ENCODE measurements at regions not wholly inside any gene's neighbourhood (a gene's known extent, or its start where the extent isn't known, plus 50 kb on each side); places are given as distances from the start of the nearest gene placed in this dataset.

- no peaks in the 10 kb centered on the region for H3K4me1 ChIP-seq (ENCODE audit: insufficient read depth, low read length)
- H3K27ac ChIP-seq (ENCODE audit: low read depth, low read length), result no peak overlapping the region
- no peak overlapping the region for H3K4me3 ChIP-seq (ENCODE audit: insufficient read depth, low read depth, low read length)
- H3K9ac ChIP-seq (ENCODE audit: low read length), result no peak overlapping the region
- H3K4me1 Mint-ChIP-seq (ENCODE audit: low read depth, unreplicated experiment), result peaks cover 3% of the 10 kb centered on the region
- no peak overlapping the region for H2AFZ ChIP-seq (ENCODE audit: low read depth, low read length)
- H4K20me1 ChIP-seq (ENCODE audit: insufficient read depth, low read length), result no peaks in the 10 kb centered on the region
- H3K27ac Mint-ChIP-seq (ENCODE audit: unreplicated experiment), result no peak overlapping the region
- TF ChIP-seq CTCF (IDR thresholded peaks at IDR 0.05; ENCODE audit: insufficient read depth, low read depth, low read length), result no peak
- no peak for TF ChIP-seq EZH2 (IDR thresholded peaks at IDR 0.05; ENCODE audit: insufficient read depth, low read length)
- no peaks in the 10 kb centered on the region for H3K79me2 ChIP-seq (ENCODE audit: insufficient read depth, low read length)
- H3K27me3 Mint-ChIP-seq (ENCODE audit: low read depth, unreplicated experiment), result peaks cover 20% of the 10 kb centered on the region
- H3K27me3 ChIP-seq (ENCODE audit: insufficient read depth, low read length), result peaks cover 6% of the 10 kb centered on the region
- DNase-seq (ENCODE audit: low read depth) (no peak), FAIRE-seq (no peak)
- H3K36me3 ChIP-seq (ENCODE audit: insufficient read depth, low read length), result no peaks in the 10 kb centered on the region
- no peaks in the 10 kb centered on the region for H3K36me3 Mint-ChIP-seq (ENCODE audit: low read depth, unreplicated experiment)
- no peak overlapping the region for H3K4me2 ChIP-seq (ENCODE audit: low read length)
- H3K9me3 ChIP-seq (ENCODE audit: insufficient read depth, low read depth, low read length), result no peaks in the 10 kb centered on the region
- no peak overlapping the region for H3K4me3 Mint-ChIP-seq (ENCODE audit: unreplicated experiment)
- H3K9me3 Mint-ChIP-seq (ENCODE audit: unreplicated experiment), result peaks cover 3% of the 10 kb centered on the region
These were observed 149.1 kb upstream of the E2F8 start for GRCh38 chr11:19389787-19390303.

DNA sequence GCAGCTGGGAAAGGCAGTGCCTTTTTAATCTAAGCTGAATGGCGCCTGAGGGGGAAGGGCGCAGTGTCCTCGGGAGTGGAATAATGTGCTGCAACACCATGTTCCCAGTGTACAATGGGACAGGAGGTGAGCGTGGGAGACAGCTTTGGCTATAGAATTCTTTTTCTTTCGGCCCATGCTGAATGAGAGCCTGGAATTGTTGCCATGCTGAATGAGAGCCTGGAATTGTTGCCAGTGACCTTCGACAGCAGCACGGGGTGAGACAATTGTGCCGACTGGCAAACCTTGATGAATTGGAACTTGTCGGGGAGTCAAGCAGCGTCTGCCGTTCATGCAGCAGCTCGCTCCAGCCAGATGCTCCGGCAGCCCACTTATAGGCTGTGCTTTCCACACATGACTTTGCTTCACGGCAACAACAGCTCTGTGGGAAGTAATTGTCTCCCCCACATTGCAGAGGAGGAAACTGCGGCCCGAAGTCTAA is 141.4 kb upstream of the E2F8 start:
- no peaks in the 10 kb centered on the region for H3K36me3 Mint-ChIP-seq (ENCODE audit: low read depth, unreplicated experiment)
- H2AFZ ChIP-seq (ENCODE audit: low read depth, low read length), result peak overlapping the region; percentile 38
- H3K9me3 Mint-ChIP-seq (ENCODE audit: unreplicated experiment), result no peaks in the 10 kb centered on the region
- H3K4me3 ChIP-seq (ENCODE audit: insufficient read depth, low read depth, low read length), result no peak overlapping the region
- H3K36me3 ChIP-seq (ENCODE audit: insufficient read depth, low read length), result no peaks in the 10 kb centered on the region
- H3K27ac ChIP-seq (ENCODE audit: low read depth, low read length), result no peak overlapping the region
- DNase-seq (ENCODE audit: low read depth) (no peak), FAIRE-seq (no peak)
- no peak overlapping the region for H3K4me3 Mint-ChIP-seq (ENCODE audit: unreplicated experiment)
- H3K9me3 ChIP-seq (ENCODE audit: insufficient read depth, low read depth, low read length), result no peaks in the 10 kb centered on the region
- H3K27me3 ChIP-seq (ENCODE audit: insufficient read depth, low read length), result peaks cover 3% of the 10 kb centered on the region
- H3K4me2 ChIP-seq (ENCODE audit: low read length), result peak overlapping the region; percentile 59
- peaks cover 6% of the 10 kb centered on the region for H3K4me1 Mint-ChIP-seq (ENCODE audit: low read depth, unreplicated experiment)
- H3K79me2 ChIP-seq (ENCODE audit: insufficient read depth, low read length), result no peaks in the 10 kb centered on the region
- H3K9ac ChIP-seq (ENCODE audit: low read length), result no peak overlapping the region
- TF ChIP-seq CTCF (IDR thresholded peaks at IDR 0.05; ENCODE audit: insufficient read depth, low read depth, low read length), result no peak
- TF ChIP-seq EZH2 (IDR thresholded peaks at IDR 0.05; ENCODE audit: insufficient read depth, low read length), result no peak
- H4K20me1 ChIP-seq (ENCODE audit: insufficient read depth, low read length), result no peaks in the 10 kb centered on the region
- peaks cover 4% of the 10 kb centered on the region for H3K27me3 Mint-ChIP-seq (ENCODE audit: low read depth, unreplicated experiment)
- no peak overlapping the region for H3K27ac Mint-ChIP-seq (ENCODE audit: unreplicated experiment)
- H3K4me1 ChIP-seq (ENCODE audit: insufficient read depth, low read length), result peaks cover 12% of the 10 kb centered on the region

GRCh38 chr11:19380375-19380774 is 139.6 kb upstream of the E2F8 start:
- DNase-seq (ENCODE audit: low read depth) (peak; percentile 84), FAIRE-seq (peak; percentile 100)
- TF ChIP-seq CTCF (IDR thresholded peaks at IDR 0.05; ENCODE audit: insufficient read depth, low read depth, low read length) (no peak), EZH2 (IDR thresholded peaks at IDR 0.05; ENCODE audit: insufficient read depth, low read length) (no peak)
- Histone ChIP-seq H3K27me3 (ENCODE audit: insufficient read depth, low read length) (peaks cover 3% of the 10 kb centered on the region), H3K27ac (ENCODE audit: low read depth, low read length) (peak overlapping the region; percentile 46), H3K36me3 (ENCODE audit: insufficient read depth, low read length) (no peaks in the 10 kb centered on the region), H3K9ac (ENCODE audit: low read length) (peak overlapping the region; percentile 11), H3K9me3 (ENCODE audit: insufficient read depth, low read depth, low read length) (no peaks in the 10 kb centered on the region), H3K4me1 (ENCODE audit: insufficient read depth, low read length) (peaks cover 12% of the 10 kb centered on the region), H3K79me2 (ENCODE audit: insufficient read depth, low read length) (no peaks in the 10 kb centered on the region), H2AFZ (ENCODE audit: low read depth, low read length) (peak overlapping the region; percentile 61), H3K4me3 (ENCODE audit: insufficient read depth, low read depth, low read length) (no peak overlapping the region), H4K20me1 (ENCODE audit: insufficient read depth, low read length) (no peaks in the 10 kb centered on the region), H3K4me2 (ENCODE audit: low read length) (peak overlapping the region; percentile 30)
- Mint-ChIP-seq H3K27ac (ENCODE audit: unreplicated experiment) (peak overlapping the region; percentile 98), H3K27me3 (ENCODE audit: low read depth, unreplicated experiment) (peaks cover 2% of the 10 kb centered on the region), H3K4me3 (ENCODE audit: unreplicated experiment) (no peak overlapping the region), H3K4me1 (ENCODE audit: low read depth, unreplicated experiment) (peaks cover 6% of the 10 kb centered on the region), H3K36me3 (ENCODE audit: low read depth, unreplicated experiment) (no peaks in the 10 kb centered on the region), H3K9me3 (ENCODE audit: unreplicated experiment) (no peaks in the 10 kb centered on the region)
